SH-SY5Y (cell line): ENCODE measurements at regions not wholly inside any gene's neighbourhood (a gene's known extent, or its start where the extent isn't known, plus 50 kb on each side); places are given as distances from the start of the nearest gene placed in this dataset.

ENCODE experiments used
- GATA2 ChIP-seq: IDR thresholded peaks from 2 replicates; pipeline ENCODE4 v1.6.1; 2011; ENCODE audit warnings: mild to moderate bottlenecking, low read depth, low read length
- GATA3 ChIP-seq: IDR thresholded peaks from 2 replicates; pipeline ENCODE4 v1.6.1; 2011; ENCODE audit warnings: low read depth, mild to moderate bottlenecking, low read length, moderate library complexity

GRCh38 chr6:55941702-55942101 is 66.3 kb upstream of the BMP5 start:
- TF ChIP-seq GATA2 = no peak
- TF ChIP-seq GATA3 = no peak
